SU-DHL-6 (cell line): ENCODE measurements at regions not wholly inside any gene's neighbourhood (a gene's known extent, or its start where the extent isn't known, plus 50 kb on each side); places are given as distances from the start of the nearest gene placed in this dataset.

ENCODE experiments used
- H2AFZ ChIP-seq: fragments of 200-600 bp; sonication (generic); 2 replicates; pipeline ENCODE4 v1.6.1; 2014; ENCODE audit warnings: low read depth, mild to moderate bottlenecking, moderate library complexity, mixed read lengths, antibody characterized with exemption, low read length; ENCODE audit not compliant: severe bottlenecking
- H3F3A ChIP-seq: fragments of 200-600 bp; shearing (Covaris generic); 2 replicates; pipeline ENCODE4 v1.6.0; 2016; ENCODE audit warnings: antibody characterized with exemption, mild to moderate bottlenecking; ENCODE audit not compliant: insufficient read depth
- H3K27ac ChIP-seq: fragments of 200-600 bp; sonication (generic); 2 replicates; pipeline ENCODE4 v1.5.1; 2016; ENCODE audit warnings: low read depth, mild to moderate bottlenecking, low read length, moderate library complexity, mixed read lengths
- H3K27me3 ChIP-seq: fragments of 200-600 bp; sonication (generic), shearing (Covaris generic); 2 replicates; pipeline ENCODE4 v1.6.0; 2014; ENCODE audit warnings: mild to moderate bottlenecking, low read length
- H3K36me3 ChIP-seq: fragments of 200-600 bp; sonication (generic); 2 replicates; pipeline ENCODE4 v1.6.1; 2014; ENCODE audit warnings: mild to moderate bottlenecking, low read length, mixed read lengths
- H3K4me2 ChIP-seq: fragments of 300-600, 200-600 bp; shearing (Covaris generic), sonication (generic); 2 replicates; pipeline ENCODE4 v1.6.0; 2014; ENCODE audit warnings: low read length, low read depth, mild to moderate bottlenecking; ENCODE audit not compliant: poor library complexity, severe bottlenecking
- H3K4me3 ChIP-seq: fragments of 200-600 bp; sonication (generic); 2 replicates; pipeline ENCODE4 v1.5.1; 2014; ENCODE audit warnings: antibody characterized with exemption, low read length, mild to moderate bottlenecking, mixed read lengths; ENCODE audit not compliant: insufficient read depth, poor library complexity, severe bottlenecking
- H3K79me2 ChIP-seq: fragments of 200-600 bp; sonication (generic); 2 replicates; pipeline ENCODE4 v1.6.1; 2014; ENCODE audit warnings: mild to moderate bottlenecking, low read length, moderate library complexity; ENCODE audit not compliant: insufficient read depth
- H3K9ac ChIP-seq: fragments of 200-600 bp; sonication (generic); 2 replicates; pipeline ENCODE4 v1.7.0; 2014; ENCODE audit warnings: mild to moderate bottlenecking, low read length
- H3K9me2 ChIP-seq: fragments of 200-600 bp; sonication (generic); replicated peaks from 2 replicates; pipeline ENCODE4 v1.6.1; 2014; ENCODE audit warnings: low read length; ENCODE audit not compliant: insufficient read depth
- H3K9me3 ChIP-seq: fragments of 200-600 bp; sonication (generic); 2 replicates; pipeline ENCODE4 v1.6.1; 2014; ENCODE audit warnings: low read length, mixed read lengths; ENCODE audit not compliant: insufficient read depth
- H4K20me1 ChIP-seq: fragments of 200-600 bp; sonication (generic); 2 replicates; pipeline ENCODE4 v1.6.1; 2014; ENCODE audit warnings: low read depth, mild to moderate bottlenecking, antibody characterized with exemption, low read length, moderate library complexity, mixed read lengths
- EZH2phosphoT487 ChIP-seq: fragments of 200-600 bp; sonication (generic), shearing (Covaris generic); conservative IDR thresholded peaks from 2 replicates; pipeline ENCODE4 v1.6.1; 2018; ENCODE audit warnings: mild to moderate bottlenecking, antibody characterized with exemption, low read length, moderate library complexity, mixed read lengths
- TF ChIP-seq, protein P1 (sequence below): fragments of 200-600 bp; sonication (generic); IDR thresholded peaks from one replicate; pipeline ENCODE4 v1.5.1; 2017; ENCODE audit warnings: antibody characterized with exemption, mild to moderate bottlenecking, low read length, moderate library complexity; ENCODE audit not compliant: insufficient read depth, poor library complexity, severe bottlenecking

DNA sequence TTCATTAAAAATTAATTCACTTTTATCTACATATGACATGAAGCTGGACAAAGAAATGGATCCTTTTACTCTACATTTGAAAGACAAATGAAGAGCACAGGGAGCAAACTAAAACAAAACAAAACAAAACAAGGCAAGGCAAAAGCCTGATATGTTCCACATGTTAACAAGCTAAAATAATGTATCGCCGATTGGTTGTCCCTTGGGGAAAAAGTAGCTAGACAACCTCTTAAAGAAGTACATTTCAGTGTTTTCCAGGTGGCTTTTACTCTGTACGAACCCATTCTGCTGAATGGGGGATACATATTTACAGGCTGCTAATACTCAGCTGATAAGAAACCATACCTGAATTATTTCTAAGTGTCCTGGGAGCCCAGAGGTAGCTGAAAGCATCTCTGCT is 493.0 kb upstream of the TBL1XR1 start:
- Histone ChIP-seq H3K9me2 (no peaks in the 10 kb centered on the region), H3K79me2 (no peaks in the 10 kb centered on the region), H3K27ac (no peak overlapping the region), H3K4me3 (no peak overlapping the region), H3K9ac (no peak overlapping the region), H3K27me3 (no peaks in the 10 kb centered on the region), H3K4me2 (no peak overlapping the region), H4K20me1 (no peaks in the 10 kb centered on the region), H3K9me3 (no peaks in the 10 kb centered on the region), H3K36me3 (no peaks in the 10 kb centered on the region), H3F3A (no peaks in the 10 kb centered on the region), H2AFZ (no peak overlapping the region)
- TF ChIP-seq, protein P1, sequence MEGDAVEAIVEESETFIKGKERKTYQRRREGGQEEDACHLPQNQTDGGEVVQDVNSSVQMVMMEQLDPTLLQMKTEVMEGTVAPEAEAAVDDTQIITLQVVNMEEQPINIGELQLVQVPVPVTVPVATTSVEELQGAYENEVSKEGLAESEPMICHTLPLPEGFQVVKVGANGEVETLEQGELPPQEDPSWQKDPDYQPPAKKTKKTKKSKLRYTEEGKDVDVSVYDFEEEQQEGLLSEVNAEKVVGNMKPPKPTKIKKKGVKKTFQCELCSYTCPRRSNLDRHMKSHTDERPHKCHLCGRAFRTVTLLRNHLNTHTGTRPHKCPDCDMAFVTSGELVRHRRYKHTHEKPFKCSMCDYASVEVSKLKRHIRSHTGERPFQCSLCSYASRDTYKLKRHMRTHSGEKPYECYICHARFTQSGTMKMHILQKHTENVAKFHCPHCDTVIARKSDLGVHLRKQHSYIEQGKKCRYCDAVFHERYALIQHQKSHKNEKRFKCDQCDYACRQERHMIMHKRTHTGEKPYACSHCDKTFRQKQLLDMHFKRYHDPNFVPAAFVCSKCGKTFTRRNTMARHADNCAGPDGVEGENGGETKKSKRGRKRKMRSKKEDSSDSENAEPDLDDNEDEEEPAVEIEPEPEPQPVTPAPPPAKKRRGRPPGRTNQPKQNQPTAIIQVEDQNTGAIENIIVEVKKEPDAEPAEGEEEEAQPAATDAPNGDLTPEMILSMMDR, result no peak
- TF ChIP-seq EZH2phosphoT487, result no peak

GRCh38 chr3:177692304-177692975 is 495.2 kb upstream of the TBL1XR1 start:
- Histone ChIP-seq H3K27me3 (no peaks in the 10 kb centered on the region), H3K9me2 (no peaks in the 10 kb centered on the region), H3K27ac (no peak overlapping the region), H4K20me1 (no peaks in the 10 kb centered on the region), H3K4me2 (no peak overlapping the region), H3K4me3 (no peak overlapping the region), H3K9me3 (no peaks in the 10 kb centered on the region), H3K79me2 (no peaks in the 10 kb centered on the region), H3F3A (no peaks in the 10 kb centered on the region), H3K9ac (no peak overlapping the region), H3K36me3 (no peaks in the 10 kb centered on the region), H2AFZ (no peak overlapping the region)
- TF ChIP-seq, protein P1, result no peak
- no peak for TF ChIP-seq EZH2phosphoT487

DNA sequence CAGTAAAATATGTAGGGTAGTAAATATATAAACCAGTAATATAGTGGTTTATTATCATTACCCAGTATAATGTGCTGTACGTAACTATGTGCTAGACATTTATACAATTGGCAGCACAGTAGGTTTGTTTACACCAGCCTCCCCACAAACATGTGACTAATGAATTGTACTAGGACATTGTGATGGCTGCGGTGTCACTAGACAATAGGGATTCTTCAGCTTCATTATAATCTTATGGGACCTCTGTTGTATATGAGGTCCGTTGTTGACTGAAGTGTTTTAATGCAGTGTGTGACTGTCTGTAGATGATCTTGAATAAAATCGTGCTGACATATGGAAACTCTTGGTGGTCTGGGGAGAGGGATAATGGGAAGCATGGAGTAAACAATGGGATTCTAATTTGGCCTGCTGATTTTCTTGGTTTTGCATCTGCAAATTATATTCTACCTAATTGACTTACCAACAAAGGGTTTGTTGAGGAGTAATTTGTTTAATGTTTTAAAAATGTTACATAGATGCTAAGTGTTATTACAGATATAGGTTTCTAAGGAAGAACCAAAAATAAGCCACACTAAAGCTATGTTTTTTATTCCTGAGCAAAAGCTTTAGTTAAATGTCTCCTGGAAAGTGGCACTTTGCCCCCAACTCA is 496.5 kb upstream of the TBL1XR1 start:
- Histone ChIP-seq H3K9ac (no peak overlapping the region), H3K9me2 (no peaks in the 10 kb centered on the region), H3F3A (no peaks in the 10 kb centered on the region), H3K36me3 (no peaks in the 10 kb centered on the region), H4K20me1 (no peaks in the 10 kb centered on the region), H3K27me3 (no peaks in the 10 kb centered on the region), H2AFZ (no peak overlapping the region), H3K27ac (no peak overlapping the region), H3K4me2 (no peak overlapping the region), H3K9me3 (no peaks in the 10 kb centered on the region), H3K4me3 (no peak overlapping the region), H3K79me2 (no peaks in the 10 kb centered on the region)
- TF ChIP-seq, protein P1, result no peak
- TF ChIP-seq EZH2phosphoT487, result no peak
